GM21360 (cell line): ENCODE measurements at regions not wholly inside any gene's neighbourhood (a gene's known extent, or its start where the extent isn't known, plus 50 kb on each side); places are given as distances from the start of the nearest gene placed in this dataset.
"Not testable (repeated sequence)": the region's sequence is repeated elsewhere in the genome, so short reads cannot be mapped to it uniquely, and the experiment has no call there.

Experiments used
- ATAC-seq: cut with Tn5 transposase; IDR thresholded peaks from one replicate; pipeline ENCODE4 v1.9.1; 2021; ENCODE audit warnings: mild to moderate bottlenecking, moderate library complexity; ENCODE audit not compliant: unreplicated experiment

- ATAC-seq: no peak
Observed at GRCh38 chr19:14328406-14328805, 52.8 kb upstream of the ADGRE5 start.

- not testable (repeated sequence) for ATAC-seq
Observed at GRCh38 chr19:14327061-14327460, 54.2 kb upstream of the ADGRE5 start.

- no peak for ATAC-seq
Observed at GRCh38 chr19:14325863-14326262, 55.4 kb upstream of the ADGRE5 start.

GRCh38 chr19:14325134-14325533 lies 56.1 kb upstream of the ADGRE5 start:
- ATAC-seq: no peak

GRCh38 chr19:14322889-14323463 lies 58.3 kb upstream of the ADGRE5 start:
- ATAC-seq: no peak

- ATAC-seq: no peak
Observed at GRCh38 chr19:14320253-14320652, 61.0 kb upstream of the ADGRE5 start.

GRCh38 chr19:14319720-14320119 lies 61.5 kb upstream of the ADGRE5 start:
- ATAC-seq: not testable (repeated sequence)

- no peak for ATAC-seq
Observed at GRCh38 chr19:14318873-14319272, 62.4 kb upstream of the ADGRE5 start.

- ATAC-seq: no peak
Observed at GRCh38 chr19:14317157-14317556, 64.1 kb upstream of the ADGRE5 start.

- no peak for ATAC-seq
Observed at GRCh38 chr19:14315433-14315832, 65.8 kb upstream of the ADGRE5 start.

GRCh38 chr19:14310055-14310454 lies 71.2 kb upstream of the ADGRE5 start:
- no peak for ATAC-seq

- ATAC-seq: no peak
Observed at GRCh38 chr19:14305706-14306105, 75.5 kb upstream of the ADGRE5 start.

- ATAC-seq: no peak
Observed at GRCh38 chr19:14301150-14301549, 80.1 kb upstream of the ADGRE5 start.

GRCh38 chr19:14300303-14300702 lies 80.9 kb upstream of the ADGRE5 start:
- no peak for ATAC-seq

GRCh38 chr19:14299224-14299827 lies 81.9 kb upstream of the ADGRE5 start:
- ATAC-seq: not testable (repeated sequence)

- ATAC-seq: not testable (repeated sequence)
Observed at GRCh38 chr19:14297883-14298576, 83.2 kb upstream of the ADGRE5 start.

GRCh38 chr19:14294974-14295373 lies 86.3 kb upstream of the ADGRE5 start:
- not testable (repeated sequence) for ATAC-seq

- ATAC-seq: not testable (repeated sequence)
Observed at GRCh38 chr19:14293816-14294170, 87.5 kb upstream of the ADGRE5 start.

GRCh38 chr19:14293101-14293815 lies 87.3 kb upstream of the ADGRL1 start:
- ATAC-seq: not testable (repeated sequence)

- ATAC-seq: not testable (repeated sequence)
Observed at GRCh38 chr19:14289810-14290209, 83.8 kb upstream of the ADGRL1 start.

- ATAC-seq: not testable (repeated sequence)
Observed at GRCh38 chr19:14287837-14288236, 81.9 kb upstream of the ADGRL1 start.

GRCh38 chr19:14286594-14286993 lies 80.6 kb upstream of the ADGRL1 start:
- not testable (repeated sequence) for ATAC-seq
